Liver (tissue), 8 donors: ENCODE measurements at regions not wholly inside any gene's neighbourhood (a gene's known extent, or its start where the extent isn't known, plus 50 kb on each side); places are given as distances from the start of the nearest gene placed in this dataset.

ENCODE experiments used
- DNase-seq: peaks from one replicate; pipeline ENCODE4 v3.0.0-alpha.2; 2017; ENCODE audit warnings: low spot score
- H3K27ac ChIP-seq, 2 donors: one replicate each; pipeline ENCODE4 v1.7.0; 2013; ENCODE audit warnings: inconsistent platforms in 2 of 2, low read length in 2 of 2, control low read depth in 1 of 2, low read depth in 1 of 2, mild to moderate bottlenecking in 1 of 2
- H3K27me3 ChIP-seq, 4 donors: one replicate each; pipeline versions ENCODE4 v1.6.1 to v1.7.0; 2013; ENCODE audit warnings: low read length in 3 of 4, inconsistent platforms in 1 of 4, mild to moderate bottlenecking in 1 of 4, moderate library complexity in 1 of 4; ENCODE audit not compliant: control insufficient read depth in 4 of 4, insufficient read depth in 4 of 4
- H3K36me3 ChIP-seq, 4 donors: one replicate each; pipeline versions ENCODE4 v1.6.1 to v1.7.0; 2013; ENCODE audit warnings: low read length in 3 of 4, mild to moderate bottlenecking in 3 of 4, low read depth in 1 of 4, moderate library complexity in 1 of 4; ENCODE audit not compliant: control insufficient read depth in 4 of 4, insufficient read depth in 3 of 4
- H3K4me1 ChIP-seq, 4 donors: one replicate each; pipeline versions ENCODE4 v1.6.1 to v1.7.0; 2013; ENCODE audit warnings: low read length in 3 of 4, mild to moderate bottlenecking in 3 of 4, moderate library complexity in 1 of 4; ENCODE audit not compliant: control insufficient read depth in 4 of 4, insufficient read depth in 4 of 4
- H3K4me3 ChIP-seq, 3 donors: one replicate each; pipeline versions ENCODE4 v1.6.1 to v1.7.0; 2013; ENCODE audit warnings: low read length in 3 of 3, control low read depth in 1 of 3, low read depth in 1 of 3, mild to moderate bottlenecking in 1 of 3
- H3K9ac ChIP-seq, 2 donors: one replicate each; pipeline ENCODE4 v1.7.0; 2013; ENCODE audit warnings: low read length in 2 of 2, mild to moderate bottlenecking in 2 of 2, moderate library complexity in 2 of 2, control low read depth in 1 of 2, low read depth in 1 of 2
- H3K9me3 ChIP-seq, 4 donors: one replicate each; pipeline versions ENCODE4 v1.6.1 to v1.7.0; 2013; ENCODE audit warnings: low read length in 3 of 4; ENCODE audit not compliant: control insufficient read depth in 4 of 4
- ATF3 ChIP-seq: IDR thresholded peaks from 2 replicates; pipeline ENCODE4 v1.6.1; 2016; ENCODE audit warnings: antibody characterized with exemption
- CTCF ChIP-seq: fragments of 150-350 bp; IDR thresholded peaks from 2 replicates; pipeline ENCODE4 v1.5.1; 2017; ENCODE audit warnings: improper control_type of control experiment, low read depth, low read length; ENCODE audit not compliant: missing input control
- EGR1 ChIP-seq, 2 donors: IDR thresholded peaks; 2 replicates each; pipeline ENCODE4 v1.6.1; 2016 to 2018; ENCODE audit warnings: antibody characterized with exemption in 2 of 2, low read depth in 2 of 2
- FOXA1 ChIP-seq: IDR thresholded peaks from 2 replicates; pipeline ENCODE4 v1.6.1; 2016; ENCODE audit warnings: antibody characterized with exemption
- FOXA2 ChIP-seq: IDR thresholded peaks from 2 replicates; pipeline ENCODE4 v1.6.1; 2016; ENCODE audit warnings: antibody characterized with exemption
- GABPA ChIP-seq, 2 donors: IDR thresholded peaks in 1 of 2; conservative IDR thresholded peaks in 1 of 2; 2 replicates each; pipeline ENCODE4 v1.6.1; 2016; ENCODE audit warnings: antibody characterized with exemption in 2 of 2, mild to moderate bottlenecking in 1 of 2, moderate library complexity in 1 of 2
- HNF4A ChIP-seq, 2 donors: conservative IDR thresholded peaks; 2 replicates each; pipeline ENCODE4 v1.6.1; 2016; ENCODE audit warnings: antibody characterized with exemption in 2 of 2, mild to moderate bottlenecking in 2 of 2
- HNF4G ChIP-seq: IDR thresholded peaks from 2 replicates; pipeline ENCODE4 v1.6.1; 2016; ENCODE audit warnings: antibody characterized with exemption
- JUND ChIP-seq, 2 donors: IDR thresholded peaks; 2 replicates each; pipeline ENCODE4 v1.6.1; 2016; ENCODE audit warnings: antibody characterized with exemption in 2 of 2
- MAX ChIP-seq: IDR thresholded peaks from 2 replicates; pipeline ENCODE4 v1.6.1; 2016; ENCODE audit warnings: antibody characterized with exemption
- NR2F2 ChIP-seq: IDR thresholded peaks from 2 replicates; pipeline ENCODE4 v1.6.1; 2016; ENCODE audit warnings: antibody characterized with exemption
- RAD21 ChIP-seq, 2 donors: IDR thresholded peaks; 2 replicates each; pipeline ENCODE4 v1.6.1; 2016; ENCODE audit warnings: antibody characterized with exemption in 2 of 2, mild to moderate bottlenecking in 2 of 2
- REST ChIP-seq: IDR thresholded peaks from 2 replicates; pipeline ENCODE4 v1.6.1; 2016; ENCODE audit warnings: antibody characterized with exemption, mild to moderate bottlenecking
- RXRA ChIP-seq, 2 donors: IDR thresholded peaks; 2 replicates each; pipeline ENCODE4 v1.6.1; 2017 to 2018; ENCODE audit warnings: antibody characterized with exemption in 2 of 2, mild to moderate bottlenecking in 1 of 2
- SP1 ChIP-seq: IDR thresholded peaks from 2 replicates; pipeline ENCODE4 v1.6.1; 2018; ENCODE audit warnings: antibody characterized with exemption, mild to moderate bottlenecking
- TAF1 ChIP-seq: conservative IDR thresholded peaks from 2 replicates; pipeline ENCODE4 v1.6.1; 2016; ENCODE audit warnings: antibody characterized with exemption, mild to moderate bottlenecking
- YY1 ChIP-seq: IDR thresholded peaks from 2 replicates; pipeline ENCODE4 v1.6.1; 2016; ENCODE audit warnings: antibody characterized with exemption, mild to moderate bottlenecking
- ZBTB33 ChIP-seq: IDR thresholded peaks from 2 replicates; pipeline ENCODE4 v1.6.1; 2016; ENCODE audit warnings: antibody characterized with exemption
- WGBS: extraction: QIAGEN DNeasy Blood & Tissue Kit; methylation state at CpG from one replicate; pipeline ENCODE4 v1.1.7; 2013; 5-methylcytosine and 5-hydroxymethylcytosine counted together
- donor health status: healthy.
- donor health status: healthy.
- donor health status: healthy.
- donor health status: healthy.
- donor health status: healthy.

GRCh38 chr14:42734041-42734440, 1127.4 kb downstream of the LRFN5 start (continued):
- TF ChIP-seq CTCF: no peak

GRCh38 chr14:42732005-42732404, 1125.3 kb downstream of the LRFN5 start:
- H3K4me3 ChIP-seq: no peak overlapping the region
- H3K27me3 ChIP-seq: no peaks in the 10 kb centered on the region
- no peaks in the 10 kb centered on the region for H3K9me3 ChIP-seq
- TF ChIP-seq JUND (IDR thresholded peaks at IDR 0.05): no peak
- TF ChIP-seq FOXA2: no peak
- H3K36me3 ChIP-seq: no peaks in the 10 kb centered on the region
- no peak overlapping the region for H3K27ac ChIP-seq
- no peak overlapping the region for H3K9ac ChIP-seq
- H3K4me1 ChIP-seq: no peaks in the 10 kb centered on the region
- no peak for DNase-seq

GRCh38 chr14:42731480-42731879, 1124.8 kb downstream of the LRFN5 start:
- no peak overlapping the region for H3K4me3 ChIP-seq
- no peaks in the 10 kb centered on the region for H3K27me3 ChIP-seq
- TF ChIP-seq FOXA2: no peak
- no peak for TF ChIP-seq TAF1
- no peak for TF ChIP-seq RAD21 (IDR thresholded peaks at IDR 0.05)
- no peak for TF ChIP-seq REST
- TF ChIP-seq ATF3: no peak
- TF ChIP-seq MAX: no peak
- TF ChIP-seq ZBTB33: no peak
- TF ChIP-seq HNF4G: no peak
- TF ChIP-seq EGR1 (IDR thresholded peaks at IDR 0.05; ENCODE audit: low read depth in 2 of 2): no peak
- no peak for TF ChIP-seq SP1
- no peak for TF ChIP-seq NR2F2
- TF ChIP-seq YY1: no peak
- TF ChIP-seq JUND (IDR thresholded peaks at IDR 0.05): no peak
- no peak for TF ChIP-seq CTCF
- TF ChIP-seq FOXA1: no peak
- TF ChIP-seq GABPA (IDR thresholded peaks at IDR 0.05 in 1 of 2, conservative IDR thresholded peaks at IDR 0.05 in 1 of 2): no peak
- TF ChIP-seq RXRA (IDR thresholded peaks at IDR 0.05): no peak
- no peak for TF ChIP-seq HNF4A (conservative IDR thresholded peaks at IDR 0.05)
- H3K27ac ChIP-seq: no peak overlapping the region
- 75% methylated on average over 2 of the region's 2 CpGs for WGBS
- H3K36me3 ChIP-seq: no peaks in the 10 kb centered on the region
- no peaks in the 10 kb centered on the region for H3K4me1 ChIP-seq
- DNase-seq: no peak
- no peak overlapping the region for H3K9ac ChIP-seq
- H3K9me3 ChIP-seq: no peaks in the 10 kb centered on the region
